Aorta (tissue), 5 donors: ENCODE measurements at regions not wholly inside any gene's neighbourhood (a gene's known extent, or its start where the extent isn't known, plus 50 kb on each side); places are given as distances from the start of the nearest gene placed in this dataset.

ENCODE experiments used
- ATAC-seq: fragments of 200-7000 bp; cut with Tn5 transposase; one replicate; pipeline ENCODE4 v1.9.1; 2022; ENCODE audit warnings: moderate library complexity; ENCODE audit not compliant: low FRiP score
- DNase-seq, 2 donors: peaks; one replicate each; pipeline ENCODE4 v3.0.0-alpha.2; 2020
- H3K27ac ChIP-seq, 2 donors: one replicate each; pipeline ENCODE4 v1.5.1; 2013; ENCODE audit warnings: low read length in 2 of 2, mild to moderate bottlenecking in 2 of 2, moderate library complexity in 2 of 2, control low read depth in 1 of 2, inconsistent platforms in 1 of 2, low read depth in 1 of 2
- H3K27me3 ChIP-seq, 2 donors: one replicate each; pipeline ENCODE4 v1.6.1; 2013; ENCODE audit warnings: control low read depth in 1 of 2, low read length in 1 of 2, mild to moderate bottlenecking in 1 of 2, moderate library complexity in 1 of 2; ENCODE audit not compliant: insufficient read depth in 2 of 2, control insufficient read depth in 1 of 2
- H3K36me3 ChIP-seq, 2 donors: one replicate each; pipeline ENCODE4 v1.6.1; 2013; ENCODE audit warnings: control low read depth in 1 of 2, low read length in 1 of 2, mild to moderate bottlenecking in 1 of 2; ENCODE audit not compliant: insufficient read depth in 2 of 2, control insufficient read depth in 1 of 2
- H3K4me1 ChIP-seq, 2 donors: one replicate each; pipeline ENCODE4 v1.6.1; 2013; ENCODE audit warnings: low read length in 2 of 2, control low read depth in 1 of 2, mild to moderate bottlenecking in 1 of 2, moderate library complexity in 1 of 2; ENCODE audit not compliant: insufficient read depth in 2 of 2, control insufficient read depth in 1 of 2
- H3K4me3 ChIP-seq, 2 donors: one replicate each; pipeline ENCODE4 v1.5.1; 2013; ENCODE audit warnings: low read length in 2 of 2, control low read depth in 1 of 2, mild to moderate bottlenecking in 1 of 2
- H3K9me3 ChIP-seq: one replicate; pipeline ENCODE4 v1.6.1; 2013; ENCODE audit warnings: mild to moderate bottlenecking, low read length; ENCODE audit not compliant: control insufficient read depth
- WGBS, 2 donors: extraction: QIAGEN DNeasy Blood & Tissue Kit; methylation state at CpG; one replicate each; pipeline ENCODE4 v1.1.7; 2013; 5-methylcytosine and 5-hydroxymethylcytosine counted together
- intact Hi-C, 2 donors: fragments of 100-400 bp; cut with DNase I; formaldehyde crosslinking; loops; one replicate each; pipeline versions ENCODE4 v1.14.2 to v1.15.0; 2022
- donor health status: healthy with polysubstance abuse.
- donor health status: Bipolar disorder and iron deficiency.
- donor health status: DM: no; HTN: no; CAD: no.
- donor health status: DM: no; HTN: no; CAD: no.
- donor health status: DM: yes; HTN: yes; CAD: no.

GRCh38 chr19:32189956-32190706 lies 155.3 kb upstream of the ZNF507 start:
- WGBS, 2 donors: 59 to 64% methylated on average over 6 of the region's 6 CpGs
- Histone ChIP-seq H3K27ac (no peak overlapping the region), H3K27me3 (no peaks in the 10 kb centered on the region), H3K4me3 (no peak overlapping the region), H3K9me3 (no peaks in the 10 kb centered on the region), H3K4me1 (no peaks in the 10 kb centered on the region), H3K36me3 (no peaks in the 10 kb centered on the region)
- peak in 1 of 2 donors; percentile 25 for DNase-seq
- ATAC-seq: no peak
- intact Hi-C loops: no loop called here

DNA sequence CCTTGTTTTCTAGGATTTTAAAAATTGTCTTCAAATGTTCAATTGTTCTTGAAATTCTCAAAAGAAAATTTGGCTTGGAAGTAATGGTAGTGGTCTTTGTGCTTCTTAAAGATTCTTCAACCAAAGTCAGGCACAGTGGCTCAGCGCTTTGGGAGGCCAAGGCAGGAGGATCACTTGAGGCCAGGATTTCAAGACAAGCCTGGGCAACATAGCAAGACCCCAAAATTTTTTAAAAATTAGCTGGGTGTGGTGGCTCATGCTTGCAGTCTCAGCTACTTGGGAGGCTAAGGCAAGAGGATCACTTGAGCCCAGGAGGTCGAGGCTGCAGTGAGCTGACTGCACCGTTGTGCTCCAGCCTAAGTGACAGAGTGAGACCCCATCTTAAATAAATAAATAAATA lies 153.5 kb upstream of the ZNF507 start:
- H3K27me3 ChIP-seq: no peaks in the 10 kb centered on the region
- 88 to 90% methylated on average over 3 of the region's 3 CpGs for WGBS, 2 donors
- intact Hi-C loops: no loop called here

DNA sequence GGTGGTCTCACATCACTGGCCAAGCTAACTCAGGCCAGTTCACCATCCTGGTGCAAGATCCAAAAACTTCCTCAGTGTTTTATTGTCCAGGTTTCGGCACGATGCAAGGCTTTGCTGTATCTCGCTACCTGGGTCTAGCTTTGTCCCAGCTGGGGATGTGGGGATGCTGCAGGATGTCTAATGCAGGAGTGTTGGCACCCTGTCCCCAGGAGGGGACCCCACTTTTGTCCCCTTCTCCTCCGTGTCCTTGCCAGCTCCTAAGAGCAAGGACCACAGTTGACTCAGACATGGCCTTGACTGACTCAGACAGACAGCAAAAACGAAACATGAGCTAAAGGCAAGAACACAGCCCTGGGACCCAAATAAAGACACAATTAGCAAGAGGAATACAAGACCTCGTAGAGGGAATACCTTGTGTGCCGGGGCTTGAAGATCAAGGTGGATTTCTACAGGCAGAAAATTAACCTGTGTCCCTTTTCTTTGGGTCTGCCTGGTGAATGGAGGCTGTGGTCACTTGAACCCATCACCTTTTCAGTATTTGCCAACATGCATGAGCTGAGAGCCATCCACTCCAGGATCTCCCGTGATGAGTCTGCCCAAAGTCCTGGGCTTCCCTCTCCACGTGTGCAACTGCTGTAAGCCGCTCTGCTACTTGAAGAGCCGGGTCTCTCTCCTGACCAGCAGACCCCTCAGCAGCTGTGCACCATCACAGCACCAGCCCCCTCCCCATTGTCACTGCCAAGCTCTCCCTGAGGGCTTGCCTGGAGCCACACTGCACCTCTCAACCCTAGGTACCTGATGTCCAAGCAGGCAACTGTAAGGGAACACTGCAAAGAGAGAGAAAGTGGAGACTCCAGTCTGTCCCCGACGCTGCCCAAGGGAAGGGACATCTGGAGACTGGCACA lies 149.5 kb upstream of the ZNF507 start:
- Histone ChIP-seq H3K36me3 (no peaks in the 10 kb centered on the region), H3K27ac (no peak overlapping the region), H3K4me1 (no peaks in the 10 kb centered on the region), H3K4me3 (no peak overlapping the region), H3K9me3 (no peaks in the 10 kb centered on the region), H3K27me3 (no peaks in the 10 kb centered on the region)
- intact Hi-C loops: no loop called here
- ATAC-seq (no peak), DNase-seq (peak in 1 of 2 donors; percentile 35)
- 77 to 78% methylated on average over 13 of the region's 13 CpGs for WGBS, 2 donors

More for the DNA sequence above, 153.5 kb upstream of the ZNF507 start:
- H3K4me1 ChIP-seq: no peaks in the 10 kb centered on the region
- no peaks in the 10 kb centered on the region for H3K9me3 ChIP-seq
- ATAC-seq (no peak), DNase-seq (no peak)
- no peak overlapping the region for H3K4me3 ChIP-seq
- no peak overlapping the region for H3K27ac ChIP-seq
- no peaks in the 10 kb centered on the region for H3K36me3 ChIP-seq

GRCh38 chr19:32196690-32197420 lies 148.6 kb upstream of the ZNF507 start:
- Histone ChIP-seq H3K4me3 (no peak overlapping the region), H3K27ac (no peak overlapping the region), H3K4me1 (no peaks in the 10 kb centered on the region), H3K27me3 (no peaks in the 10 kb centered on the region), H3K9me3 (no peaks in the 10 kb centered on the region), H3K36me3 (no peaks in the 10 kb centered on the region)
- intact Hi-C loops: no loop called here
- ATAC-seq (peak; percentile 33), DNase-seq (peak in 1 of 2 donors; percentile 32)
- WGBS, 2 donors: 84 to 87% methylated on average over 13 of the region's 13 CpGs

DNA sequence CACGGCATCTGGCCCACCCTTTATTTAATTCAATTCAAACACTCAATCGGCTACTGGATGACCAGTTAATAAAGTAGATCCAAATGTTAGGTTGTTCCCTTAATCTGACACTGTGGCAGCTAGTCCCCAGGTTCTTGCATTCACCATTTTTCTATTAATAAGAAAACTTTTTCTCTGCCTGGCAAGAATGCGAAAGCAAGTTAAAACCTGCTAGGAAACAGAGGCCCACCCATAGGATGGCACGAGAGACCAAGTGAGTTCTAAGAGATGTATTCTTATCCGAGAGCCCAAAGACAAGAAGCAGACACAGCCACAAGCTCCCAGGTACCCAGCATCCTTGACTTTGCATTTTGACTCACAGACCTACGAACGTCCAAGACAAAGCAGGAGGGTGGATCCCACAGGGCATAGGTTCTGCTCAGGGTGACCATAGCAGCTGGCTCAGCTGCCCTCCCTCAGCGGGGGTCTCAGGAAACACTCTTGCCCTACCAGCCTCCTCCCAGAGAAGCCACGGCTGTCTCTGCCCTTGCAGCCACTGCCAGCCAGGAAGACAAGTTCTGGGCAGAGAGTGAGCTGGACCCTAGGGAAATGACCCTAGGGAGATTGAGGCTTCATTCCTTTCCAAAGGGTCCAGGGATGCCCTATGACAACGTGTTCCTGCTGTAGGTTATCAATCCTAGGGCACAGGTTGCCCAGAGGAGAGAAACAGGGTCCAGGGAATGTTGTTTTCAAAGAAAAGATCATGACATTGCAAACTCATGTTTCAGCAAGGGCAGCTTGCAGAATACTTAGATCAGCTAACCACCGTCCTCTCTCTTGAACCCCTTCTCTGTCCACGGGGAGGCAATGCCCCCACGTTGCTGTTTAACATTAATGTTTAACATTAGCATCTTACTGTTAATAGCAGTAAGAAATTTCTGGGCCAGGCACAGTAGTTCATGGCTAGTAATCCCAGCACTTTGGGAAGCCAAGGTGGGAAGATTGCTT lies 147.2 kb upstream of the ZNF507 start:
- DNase-seq: peak in 1 of 2 donors; percentile 25
- no peak for ATAC-seq
- Histone ChIP-seq H3K4me3 (no peak overlapping the region), H3K27me3 (no peaks in the 10 kb centered on the region), H3K27ac (no peak overlapping the region), H3K4me1 (no peaks in the 10 kb centered on the region), H3K9me3 (no peaks in the 10 kb centered on the region), H3K36me3 (no peaks in the 10 kb centered on the region)
- 68 to 71% methylated on average over 13 of the region's 13 CpGs for WGBS, 2 donors
- intact Hi-C loops: no loop called here

- DNase-seq (peak in 1 of 2 donors; percentile 55), ATAC-seq (no peak)
- Histone ChIP-seq H3K27ac (no peak overlapping the region), H3K27me3 (no peaks in the 10 kb centered on the region), H3K36me3 (no peaks in the 10 kb centered on the region), H3K9me3 (no peaks in the 10 kb centered on the region), H3K4me3 (no peak overlapping the region), H3K4me1 (no peaks in the 10 kb centered on the region)
- intact Hi-C loops: no loop called here
- 78 to 80% methylated on average over 10 of the region's 10 CpGs for WGBS, 2 donors
Observed at GRCh38 chr19:32199501-32200040, 145.8 kb upstream of the ZNF507 start.

- no peak for ATAC-seq
Observed at GRCh38 chr19:32200312-32201038, 144.9 kb upstream of the ZNF507 start.

More at GRCh38 chr19:32200312-32201038, 144.9 kb upstream of the ZNF507 start:
- Histone ChIP-seq H3K9me3 (no peaks in the 10 kb centered on the region), H3K4me1 (no peaks in the 10 kb centered on the region), H3K4me3 (no peak overlapping the region), H3K27me3 (no peaks in the 10 kb centered on the region), H3K27ac (no peak overlapping the region), H3K36me3 (no peaks in the 10 kb centered on the region)
- DNase-seq: peak in 1 of 2 donors; percentile 21
- 58 to 64% methylated on average over 9 of the region's 9 CpGs for WGBS, 2 donors
- intact Hi-C loops: no loop called here
